ENCODE measurements at regions not wholly inside any gene's neighbourhood (a gene's known extent, or its start where the extent isn't known, plus 50 kb on each side); places are given as distances from the start of the nearest gene placed in this dataset.

GRCh38 chr11:13800901-13801300 lies 132.4 kb downstream of the FAR1 start:
- no peak for TF ChIP-seq CTCF (IDR thresholded peaks at IDR 0.05 in 8 of 11, conservative IDR thresholded peaks at IDR 0.05 in 3 of 11)
- TF ChIP-seq POLR2A (IDR thresholded peaks at IDR 0.05): no peak

Data from spleen (tissue), 7 donors.